ENCODE measurements at regions not wholly inside any gene's neighbourhood (a gene's known extent, or its start where the extent isn't known, plus 50 kb on each side); places are given as distances from the start of the nearest gene placed in this dataset.

- ATAC-seq (ENCODE audit: insufficient read depth, low read depth) (no peak), DNase-seq (no peak)
- Histone ChIP-seq H3K9me3 (ENCODE audit: insufficient read depth, low read length, severe bottlenecking) (no peaks in the 10 kb centered on the region), H4K20me1 (ENCODE audit: insufficient read depth, low read length) (no peaks in the 10 kb centered on the region), H3K27ac (ENCODE audit: low read length) (no peak overlapping the region), H3K4me2 (ENCODE audit: insufficient read depth, low read length) (no peak overlapping the region), H3K4me1 (ENCODE audit: insufficient read depth, low read length) (peaks cover 26% of the 10 kb centered on the region), H3K9ac (ENCODE audit: low read depth, low read length) (no peak overlapping the region), H3K36me3 (ENCODE audit: insufficient read depth, low read length) (no peaks in the 10 kb centered on the region), H2AFZ (ENCODE audit: low read depth, low read length) (no peak overlapping the region), H3K4me3 (ENCODE audit: low read depth in 1 of 2, low read length in 2 of 2) (no peak overlapping the region), H3K79me2 (ENCODE audit: insufficient read depth, low read length) (no peaks in the 10 kb centered on the region), H3K27me3 (ENCODE audit: insufficient read depth, low read length, poor library complexity) (no peaks in the 10 kb centered on the region)
- TF ChIP-seq EZH2 (IDR thresholded peaks at IDR 0.05; ENCODE audit: borderline replicate concordance, low read depth, low read length, severe bottlenecking): no peak
- no peak for TF ChIP-seq CTCF (IDR thresholded peaks at IDR 0.05; ENCODE audit: borderline replicate concordance, extremely low read depth, low read length, poor library complexity, severe bottlenecking)
These were observed 151.6 kb downstream of the TM9SF2 start for GRCh38 chr13:99652901-99653300.

- Histone ChIP-seq H2AFZ (ENCODE audit: low read depth, low read length) (no peak overlapping the region), H3K4me2 (ENCODE audit: insufficient read depth, low read length) (no peak overlapping the region), H4K20me1 (ENCODE audit: insufficient read depth, low read length) (no peaks in the 10 kb centered on the region), H3K4me3 (ENCODE audit: low read depth in 1 of 2, low read length in 2 of 2) (no peak overlapping the region), H3K27ac (ENCODE audit: low read length) (no peak overlapping the region), H3K9me3 (ENCODE audit: insufficient read depth, low read length, severe bottlenecking) (no peaks in the 10 kb centered on the region), H3K27me3 (ENCODE audit: insufficient read depth, low read length, poor library complexity) (no peaks in the 10 kb centered on the region), H3K9ac (ENCODE audit: low read depth, low read length) (no peak overlapping the region), H3K79me2 (ENCODE audit: insufficient read depth, low read length) (no peaks in the 10 kb centered on the region), H3K4me1 (ENCODE audit: insufficient read depth, low read length) (peaks cover 19% of the 10 kb centered on the region), H3K36me3 (ENCODE audit: insufficient read depth, low read length) (no peaks in the 10 kb centered on the region)
- TF ChIP-seq EZH2 (IDR thresholded peaks at IDR 0.05; ENCODE audit: borderline replicate concordance, low read depth, low read length, severe bottlenecking): no peak
- TF ChIP-seq CTCF (IDR thresholded peaks at IDR 0.05; ENCODE audit: borderline replicate concordance, extremely low read depth, low read length, poor library complexity, severe bottlenecking): no peak
- no peak for DNase-seq
- no peak for ATAC-seq (ENCODE audit: insufficient read depth, low read depth)
These were observed 150.9 kb downstream of the TM9SF2 start for GRCh38 chr13:99652141-99652540.

GRCh38 chr13:99651016-99651415 lies 149.7 kb downstream of the TM9SF2 start:
- Histone ChIP-seq H3K36me3 (ENCODE audit: insufficient read depth, low read length) (no peaks in the 10 kb centered on the region), H3K27me3 (ENCODE audit: insufficient read depth, low read length, poor library complexity) (no peaks in the 10 kb centered on the region), H3K4me3 (ENCODE audit: low read depth in 1 of 2, low read length in 2 of 2) (no peak overlapping the region), H2AFZ (ENCODE audit: low read depth, low read length) (no peak overlapping the region), H3K79me2 (ENCODE audit: insufficient read depth, low read length) (no peaks in the 10 kb centered on the region), H3K4me1 (ENCODE audit: insufficient read depth, low read length) (peaks cover 7% of the 10 kb centered on the region), H4K20me1 (ENCODE audit: insufficient read depth, low read length) (no peaks in the 10 kb centered on the region), H3K9me3 (ENCODE audit: insufficient read depth, low read length, severe bottlenecking) (no peaks in the 10 kb centered on the region), H3K9ac (ENCODE audit: low read depth, low read length) (no peak overlapping the region), H3K27ac (ENCODE audit: low read length) (no peak overlapping the region), H3K4me2 (ENCODE audit: insufficient read depth, low read length) (no peak overlapping the region)
- TF ChIP-seq CTCF (IDR thresholded peaks at IDR 0.05; ENCODE audit: borderline replicate concordance, extremely low read depth, low read length, poor library complexity, severe bottlenecking): no peak
- TF ChIP-seq EZH2 (IDR thresholded peaks at IDR 0.05; ENCODE audit: borderline replicate concordance, low read depth, low read length, severe bottlenecking): no peak
- ATAC-seq (ENCODE audit: insufficient read depth, low read depth): no peak
- no peak for DNase-seq

GRCh38 chr13:99650410-99650809 lies 149.1 kb downstream of the TM9SF2 start:
- TF ChIP-seq EZH2 (IDR thresholded peaks at IDR 0.05; ENCODE audit: borderline replicate concordance, low read depth, low read length, severe bottlenecking) (no peak), CTCF (IDR thresholded peaks at IDR 0.05; ENCODE audit: borderline replicate concordance, extremely low read depth, low read length, poor library complexity, severe bottlenecking) (no peak)
- no peak overlapping the region for H3K9ac ChIP-seq (ENCODE audit: low read depth, low read length)
- no peak for ATAC-seq (ENCODE audit: insufficient read depth, low read depth)
- H2AFZ ChIP-seq (ENCODE audit: low read depth, low read length): no peak overlapping the region
- H3K9me3 ChIP-seq (ENCODE audit: insufficient read depth, low read length, severe bottlenecking): no peaks in the 10 kb centered on the region
- H3K36me3 ChIP-seq (ENCODE audit: insufficient read depth, low read length): no peaks in the 10 kb centered on the region
- H3K27ac ChIP-seq (ENCODE audit: low read length): no peak overlapping the region
- H3K4me2 ChIP-seq (ENCODE audit: insufficient read depth, low read length): no peak overlapping the region
- no peaks in the 10 kb centered on the region for H4K20me1 ChIP-seq (ENCODE audit: insufficient read depth, low read length)
- H3K4me3 ChIP-seq (ENCODE audit: low read depth in 1 of 2, low read length in 2 of 2): no peak overlapping the region
- no peaks in the 10 kb centered on the region for H3K79me2 ChIP-seq (ENCODE audit: insufficient read depth, low read length)
- peaks cover 1% of the 10 kb centered on the region for H3K4me1 ChIP-seq (ENCODE audit: insufficient read depth, low read length)
- no peaks in the 10 kb centered on the region for H3K27me3 ChIP-seq (ENCODE audit: insufficient read depth, low read length, poor library complexity)
- no peak for DNase-seq
